Liver (tissue), 8 donors: ENCODE measurements at regions not wholly inside any gene's neighbourhood (a gene's known extent, or its start where the extent isn't known, plus 50 kb on each side); places are given as distances from the start of the nearest gene placed in this dataset.

Experiments
- DNase-seq: peaks from one replicate; pipeline ENCODE4 v3.0.0-alpha.2; 2017; ENCODE audit warnings: low spot score
- H3K27ac ChIP-seq, 2 donors: one replicate each; pipeline ENCODE4 v1.7.0; 2013; ENCODE audit warnings: inconsistent platforms in 2 of 2, low read length in 2 of 2, control low read depth in 1 of 2, low read depth in 1 of 2, mild to moderate bottlenecking in 1 of 2
- H3K27me3 ChIP-seq, 4 donors: one replicate each; pipeline versions ENCODE4 v1.6.1 to v1.7.0; 2013; ENCODE audit warnings: low read length in 3 of 4, inconsistent platforms in 1 of 4, mild to moderate bottlenecking in 1 of 4, moderate library complexity in 1 of 4; ENCODE audit not compliant: control insufficient read depth in 4 of 4, insufficient read depth in 4 of 4
- H3K36me3 ChIP-seq, 4 donors: one replicate each; pipeline versions ENCODE4 v1.6.1 to v1.7.0; 2013; ENCODE audit warnings: low read length in 3 of 4, mild to moderate bottlenecking in 3 of 4, low read depth in 1 of 4, moderate library complexity in 1 of 4; ENCODE audit not compliant: control insufficient read depth in 4 of 4, insufficient read depth in 3 of 4
- H3K4me1 ChIP-seq, 4 donors: one replicate each; pipeline versions ENCODE4 v1.6.1 to v1.7.0; 2013; ENCODE audit warnings: low read length in 3 of 4, mild to moderate bottlenecking in 3 of 4, moderate library complexity in 1 of 4; ENCODE audit not compliant: control insufficient read depth in 4 of 4, insufficient read depth in 4 of 4
- H3K4me3 ChIP-seq, 3 donors: one replicate each; pipeline versions ENCODE4 v1.6.1 to v1.7.0; 2013; ENCODE audit warnings: low read length in 3 of 3, control low read depth in 1 of 3, low read depth in 1 of 3, mild to moderate bottlenecking in 1 of 3
- H3K9ac ChIP-seq, 2 donors: one replicate each; pipeline ENCODE4 v1.7.0; 2013; ENCODE audit warnings: low read length in 2 of 2, mild to moderate bottlenecking in 2 of 2, moderate library complexity in 2 of 2, control low read depth in 1 of 2, low read depth in 1 of 2
- H3K9me3 ChIP-seq, 4 donors: one replicate each; pipeline versions ENCODE4 v1.6.1 to v1.7.0; 2013; ENCODE audit warnings: low read length in 3 of 4; ENCODE audit not compliant: control insufficient read depth in 4 of 4
- EGR1 ChIP-seq, 2 donors: IDR thresholded peaks; 2 replicates each; pipeline ENCODE4 v1.6.1; 2016 to 2018; ENCODE audit warnings: antibody characterized with exemption in 2 of 2, low read depth in 2 of 2
- FOXA2 ChIP-seq: IDR thresholded peaks from 2 replicates; pipeline ENCODE4 v1.6.1; 2016; ENCODE audit warnings: antibody characterized with exemption
- GABPA ChIP-seq, 2 donors: IDR thresholded peaks in 1 of 2; conservative IDR thresholded peaks in 1 of 2; 2 replicates each; pipeline ENCODE4 v1.6.1; 2016; ENCODE audit warnings: antibody characterized with exemption in 2 of 2, mild to moderate bottlenecking in 1 of 2, moderate library complexity in 1 of 2
- HNF4A ChIP-seq, 2 donors: conservative IDR thresholded peaks; 2 replicates each; pipeline ENCODE4 v1.6.1; 2016; ENCODE audit warnings: antibody characterized with exemption in 2 of 2, mild to moderate bottlenecking in 2 of 2
- HNF4G ChIP-seq: IDR thresholded peaks from 2 replicates; pipeline ENCODE4 v1.6.1; 2016; ENCODE audit warnings: antibody characterized with exemption
- JUND ChIP-seq, 2 donors: IDR thresholded peaks; 2 replicates each; pipeline ENCODE4 v1.6.1; 2016; ENCODE audit warnings: antibody characterized with exemption in 2 of 2
- NR2F2 ChIP-seq: IDR thresholded peaks from 2 replicates; pipeline ENCODE4 v1.6.1; 2016; ENCODE audit warnings: antibody characterized with exemption
- RAD21 ChIP-seq, 2 donors: IDR thresholded peaks; 2 replicates each; pipeline ENCODE4 v1.6.1; 2016; ENCODE audit warnings: antibody characterized with exemption in 2 of 2, mild to moderate bottlenecking in 2 of 2
- RXRA ChIP-seq, 2 donors: IDR thresholded peaks; 2 replicates each; pipeline ENCODE4 v1.6.1; 2017 to 2018; ENCODE audit warnings: antibody characterized with exemption in 2 of 2, mild to moderate bottlenecking in 1 of 2
- TAF1 ChIP-seq: conservative IDR thresholded peaks from 2 replicates; pipeline ENCODE4 v1.6.1; 2016; ENCODE audit warnings: antibody characterized with exemption, mild to moderate bottlenecking
- YY1 ChIP-seq: IDR thresholded peaks from 2 replicates; pipeline ENCODE4 v1.6.1; 2016; ENCODE audit warnings: antibody characterized with exemption, mild to moderate bottlenecking
- WGBS: extraction: QIAGEN DNeasy Blood & Tissue Kit; methylation state at CpG from one replicate; pipeline ENCODE4 v1.1.7; 2013; 5-methylcytosine and 5-hydroxymethylcytosine counted together
- TF ChIP-seq, protein P1 (sequence below): IDR thresholded peaks from 2 replicates; pipeline ENCODE4 v1.6.1; 2016; ENCODE audit warnings: antibody characterized with exemption
- TF ChIP-seq, protein P2 (sequence below): IDR thresholded peaks from 2 replicates; pipeline ENCODE4 v1.6.1; 2016; ENCODE audit warnings: antibody characterized with exemption
- TF ChIP-seq, protein P3 (sequence below): IDR thresholded peaks from 2 replicates; pipeline ENCODE4 v1.6.1; 2016; ENCODE audit warnings: antibody characterized with exemption, mild to moderate bottlenecking
- TF ChIP-seq, protein P4 (sequence below): fragments of 150-350 bp; IDR thresholded peaks from 2 replicates; pipeline ENCODE4 v1.5.1; 2017; ENCODE audit warnings: improper control_type of control experiment, low read depth, low read length; ENCODE audit not compliant: missing input control
- TF ChIP-seq, protein P5 (sequence below): IDR thresholded peaks from 2 replicates; pipeline ENCODE4 v1.6.1; 2016; ENCODE audit warnings: antibody characterized with exemption
- donor health status: healthy.
- donor health status: healthy.
- donor health status: healthy.
- donor health status: healthy.
- donor health status: healthy.

DNA sequence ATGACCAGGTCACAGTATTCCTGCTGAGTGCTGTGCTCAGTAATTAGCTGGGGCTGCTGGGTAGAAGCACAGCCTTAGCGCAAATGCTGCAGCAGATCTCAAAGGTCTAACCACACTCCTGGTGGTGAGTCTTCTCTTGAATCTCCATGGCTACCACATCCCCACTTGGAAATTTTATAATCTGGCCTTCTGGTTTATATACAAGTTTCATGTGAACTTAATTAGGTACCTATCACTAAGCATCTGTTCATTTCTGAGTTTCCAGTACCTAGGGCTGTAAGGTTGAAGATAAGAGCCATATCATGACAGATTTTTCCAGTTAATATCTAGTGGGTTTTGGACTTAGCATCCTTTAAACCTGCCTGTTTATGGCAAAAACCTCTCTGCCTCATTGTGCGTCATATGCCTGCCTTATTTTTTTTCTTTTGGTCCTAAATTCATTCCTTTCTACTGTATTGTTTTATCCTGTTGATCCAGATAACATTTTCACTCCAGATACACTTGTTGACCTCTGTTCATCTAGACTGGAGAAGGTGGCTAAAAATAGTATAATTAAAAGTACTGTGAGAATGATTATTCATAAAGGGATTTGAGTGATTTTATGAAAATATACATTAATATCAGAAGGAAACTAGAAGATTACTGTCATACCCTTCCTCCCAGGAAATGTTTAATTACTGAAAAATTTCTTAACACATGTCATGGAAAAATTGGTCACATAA, 168.4 kb upstream of the THUMPD2 start:
- H3K36me3 ChIP-seq: no peaks in the 10 kb centered on the region
- no peaks in the 10 kb centered on the region for H3K27me3 ChIP-seq
- no peak overlapping the region for H3K9ac ChIP-seq
- H3K9me3 ChIP-seq: no peaks in the 10 kb centered on the region
- DNase-seq: no peak
- H3K4me1 ChIP-seq: no peaks in the 10 kb centered on the region
- 87% methylated on average over 2 of the region's 2 CpGs for WGBS
- TF ChIP-seq, protein P1, sequence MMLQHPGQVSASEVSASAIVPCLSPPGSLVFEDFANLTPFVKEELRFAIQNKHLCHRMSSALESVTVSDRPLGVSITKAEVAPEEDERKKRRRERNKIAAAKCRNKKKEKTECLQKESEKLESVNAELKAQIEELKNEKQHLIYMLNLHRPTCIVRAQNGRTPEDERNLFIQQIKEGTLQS: no peak
- TF ChIP-seq RXRA (IDR thresholded peaks at IDR 0.05): no peak
- no peak for TF ChIP-seq GABPA (IDR thresholded peaks at IDR 0.05 in 1 of 2, conservative IDR thresholded peaks at IDR 0.05 in 1 of 2)
- TF ChIP-seq YY1: no peak
- TF ChIP-seq EGR1 (IDR thresholded peaks at IDR 0.05; ENCODE audit: low read depth in 2 of 2): no peak
- TF ChIP-seq, protein P2, sequence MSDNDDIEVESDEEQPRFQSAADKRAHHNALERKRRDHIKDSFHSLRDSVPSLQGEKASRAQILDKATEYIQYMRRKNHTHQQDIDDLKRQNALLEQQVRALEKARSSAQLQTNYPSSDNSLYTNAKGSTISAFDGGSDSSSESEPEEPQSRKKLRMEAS: no peak
- no peak for TF ChIP-seq HNF4A (conservative IDR thresholded peaks at IDR 0.05)
- no peak for TF ChIP-seq RAD21 (IDR thresholded peaks at IDR 0.05)
- TF ChIP-seq, protein P3, sequence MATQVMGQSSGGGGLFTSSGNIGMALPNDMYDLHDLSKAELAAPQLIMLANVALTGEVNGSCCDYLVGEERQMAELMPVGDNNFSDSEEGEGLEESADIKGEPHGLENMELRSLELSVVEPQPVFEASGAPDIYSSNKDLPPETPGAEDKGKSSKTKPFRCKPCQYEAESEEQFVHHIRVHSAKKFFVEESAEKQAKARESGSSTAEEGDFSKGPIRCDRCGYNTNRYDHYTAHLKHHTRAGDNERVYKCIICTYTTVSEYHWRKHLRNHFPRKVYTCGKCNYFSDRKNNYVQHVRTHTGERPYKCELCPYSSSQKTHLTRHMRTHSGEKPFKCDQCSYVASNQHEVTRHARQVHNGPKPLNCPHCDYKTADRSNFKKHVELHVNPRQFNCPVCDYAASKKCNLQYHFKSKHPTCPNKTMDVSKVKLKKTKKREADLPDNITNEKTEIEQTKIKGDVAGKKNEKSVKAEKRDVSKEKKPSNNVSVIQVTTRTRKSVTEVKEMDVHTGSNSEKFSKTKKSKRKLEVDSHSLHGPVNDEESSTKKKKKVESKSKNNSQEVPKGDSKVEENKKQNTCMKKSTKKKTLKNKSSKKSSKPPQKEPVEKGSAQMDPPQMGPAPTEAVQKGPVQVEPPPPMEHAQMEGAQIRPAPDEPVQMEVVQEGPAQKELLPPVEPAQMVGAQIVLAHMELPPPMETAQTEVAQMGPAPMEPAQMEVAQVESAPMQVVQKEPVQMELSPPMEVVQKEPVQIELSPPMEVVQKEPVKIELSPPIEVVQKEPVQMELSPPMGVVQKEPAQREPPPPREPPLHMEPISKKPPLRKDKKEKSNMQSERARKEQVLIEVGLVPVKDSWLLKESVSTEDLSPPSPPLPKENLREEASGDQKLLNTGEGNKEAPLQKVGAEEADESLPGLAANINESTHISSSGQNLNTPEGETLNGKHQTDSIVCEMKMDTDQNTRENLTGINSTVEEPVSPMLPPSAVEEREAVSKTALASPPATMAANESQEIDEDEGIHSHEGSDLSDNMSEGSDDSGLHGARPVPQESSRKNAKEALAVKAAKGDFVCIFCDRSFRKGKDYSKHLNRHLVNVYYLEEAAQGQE: no peak
- TF ChIP-seq TAF1: no peak
- no peak for TF ChIP-seq FOXA2
- TF ChIP-seq JUND (IDR thresholded peaks at IDR 0.05): no peak
- TF ChIP-seq HNF4G: no peak
- TF ChIP-seq, protein P4, sequence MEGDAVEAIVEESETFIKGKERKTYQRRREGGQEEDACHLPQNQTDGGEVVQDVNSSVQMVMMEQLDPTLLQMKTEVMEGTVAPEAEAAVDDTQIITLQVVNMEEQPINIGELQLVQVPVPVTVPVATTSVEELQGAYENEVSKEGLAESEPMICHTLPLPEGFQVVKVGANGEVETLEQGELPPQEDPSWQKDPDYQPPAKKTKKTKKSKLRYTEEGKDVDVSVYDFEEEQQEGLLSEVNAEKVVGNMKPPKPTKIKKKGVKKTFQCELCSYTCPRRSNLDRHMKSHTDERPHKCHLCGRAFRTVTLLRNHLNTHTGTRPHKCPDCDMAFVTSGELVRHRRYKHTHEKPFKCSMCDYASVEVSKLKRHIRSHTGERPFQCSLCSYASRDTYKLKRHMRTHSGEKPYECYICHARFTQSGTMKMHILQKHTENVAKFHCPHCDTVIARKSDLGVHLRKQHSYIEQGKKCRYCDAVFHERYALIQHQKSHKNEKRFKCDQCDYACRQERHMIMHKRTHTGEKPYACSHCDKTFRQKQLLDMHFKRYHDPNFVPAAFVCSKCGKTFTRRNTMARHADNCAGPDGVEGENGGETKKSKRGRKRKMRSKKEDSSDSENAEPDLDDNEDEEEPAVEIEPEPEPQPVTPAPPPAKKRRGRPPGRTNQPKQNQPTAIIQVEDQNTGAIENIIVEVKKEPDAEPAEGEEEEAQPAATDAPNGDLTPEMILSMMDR: no peak
- TF ChIP-seq, protein P5, sequence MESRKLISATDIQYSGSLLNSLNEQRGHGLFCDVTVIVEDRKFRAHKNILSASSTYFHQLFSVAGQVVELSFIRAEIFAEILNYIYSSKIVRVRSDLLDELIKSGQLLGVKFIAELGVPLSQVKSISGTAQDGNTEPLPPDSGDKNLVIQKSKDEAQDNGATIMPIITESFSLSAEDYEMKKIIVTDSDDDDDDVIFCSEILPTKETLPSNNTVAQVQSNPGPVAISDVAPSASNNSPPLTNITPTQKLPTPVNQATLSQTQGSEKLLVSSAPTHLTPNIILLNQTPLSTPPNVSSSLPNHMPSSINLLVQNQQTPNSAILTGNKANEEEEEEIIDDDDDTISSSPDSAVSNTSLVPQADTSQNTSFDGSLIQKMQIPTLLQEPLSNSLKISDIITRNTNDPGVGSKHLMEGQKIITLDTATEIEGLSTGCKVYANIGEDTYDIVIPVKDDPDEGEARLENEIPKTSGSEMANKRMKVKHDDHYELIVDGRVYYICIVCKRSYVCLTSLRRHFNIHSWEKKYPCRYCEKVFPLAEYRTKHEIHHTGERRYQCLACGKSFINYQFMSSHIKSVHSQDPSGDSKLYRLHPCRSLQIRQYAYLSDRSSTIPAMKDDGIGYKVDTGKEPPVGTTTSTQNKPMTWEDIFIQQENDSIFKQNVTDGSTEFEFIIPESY: no peak
- TF ChIP-seq NR2F2: no peak
- H3K4me3 ChIP-seq: no peak overlapping the region
- no peak overlapping the region for H3K27ac ChIP-seq
